H9 (cell line): ENCODE measurements at regions not wholly inside any gene's neighbourhood (a gene's known extent, or its start where the extent isn't known, plus 50 kb on each side); places are given as distances from the start of the nearest gene placed in this dataset.

Experiments
- DNase-seq: peaks from one replicate; pipeline ENCODE4 v3.0.0-alpha.2; 2017
- H2AFZ ChIP-seq: one replicate; pipeline ENCODE4 v1.6.1; 2013; ENCODE audit warnings: mild to moderate bottlenecking, low read length, control low read depth, moderate library complexity
- H2AK5ac ChIP-seq: 2 replicates; pipeline ENCODE4 v1.6.1; 2013; ENCODE audit warnings: low read length, control low read depth, mixed read lengths; ENCODE audit not compliant: insufficient read length
- H2BK120ac ChIP-seq: one replicate; pipeline ENCODE4 v1.6.1; 2013; ENCODE audit warnings: low read depth, mild to moderate bottlenecking, low read length, control low read depth, inconsistent platforms; ENCODE audit not compliant: poor library complexity, severe bottlenecking
- H2BK12ac ChIP-seq: 2 replicates; pipeline ENCODE4 v1.6.1; 2013; ENCODE audit warnings: low read length, control low read depth, mixed read lengths, low read depth; ENCODE audit not compliant: insufficient read length
- H2BK15ac ChIP-seq: 2 replicates; pipeline ENCODE4 v1.6.1; 2013; ENCODE audit warnings: low read depth, low read length, control low read depth
- H2BK20ac ChIP-seq: one replicate; pipeline ENCODE4 v1.6.1; 2013; ENCODE audit warnings: low read depth, mild to moderate bottlenecking, low read length, control low read depth, inconsistent platforms; ENCODE audit not compliant: poor library complexity, severe bottlenecking
- H2BK5ac ChIP-seq: 2 replicates; pipeline ENCODE4 v1.6.1; 2013; ENCODE audit warnings: low read length, control low read depth, mixed read lengths; ENCODE audit not compliant: insufficient read length
- H3K14ac ChIP-seq: 2 replicates; pipeline ENCODE4 v1.6.1; 2013; ENCODE audit warnings: low read length, control low read depth; ENCODE audit not compliant: insufficient read depth
- H3K18ac ChIP-seq: 2 replicates; pipeline ENCODE4 v1.6.1; 2013; ENCODE audit warnings: low read depth, mild to moderate bottlenecking, mixed read lengths, low read length, control low read depth; ENCODE audit not compliant: insufficient read length
- H3K23ac ChIP-seq: 2 replicates; pipeline ENCODE4 v1.6.1; 2013; ENCODE audit warnings: low read length, control low read depth, mixed read lengths, low read depth; ENCODE audit not compliant: insufficient read length
- H3K23me2 ChIP-seq: 2 replicates; pipeline ENCODE4 v1.6.1; 2013; ENCODE audit warnings: low read depth, mild to moderate bottlenecking, mixed read lengths, low read length, control low read depth; ENCODE audit not compliant: insufficient read length, poor library complexity, severe bottlenecking
- H3K27ac ChIP-seq: 2 replicates; pipeline ENCODE4 v1.5.1; 2013; ENCODE audit warnings: low read length, control low read depth, mixed read lengths, low read depth; ENCODE audit not compliant: insufficient read length
- H3K27me3 ChIP-seq: 2 replicates; pipeline ENCODE4 v1.6.1; 2013; ENCODE audit warnings: low read length, control low read depth, inconsistent platforms; ENCODE audit not compliant: insufficient read depth
- H3K4ac ChIP-seq: 2 replicates; pipeline ENCODE4 v1.6.1; 2013; ENCODE audit warnings: low read depth, mild to moderate bottlenecking, control low read depth, inconsistent platforms, low read length, moderate library complexity
- H3K4me1 ChIP-seq: 2 replicates; pipeline ENCODE4 v1.6.1; 2013; ENCODE audit warnings: low read length, control low read depth, inconsistent platforms; ENCODE audit not compliant: insufficient read depth
- H3K4me2 ChIP-seq: 2 replicates; pipeline ENCODE4 v1.6.1; 2013; ENCODE audit warnings: low read length, control low read depth, mixed read lengths; ENCODE audit not compliant: insufficient read length, insufficient read depth
- H3K56ac ChIP-seq: 2 replicates; pipeline ENCODE4 v1.6.1; 2013; ENCODE audit warnings: low read depth, mild to moderate bottlenecking, mixed read lengths, low read length, control low read depth; ENCODE audit not compliant: insufficient read length
- H3K79me1 ChIP-seq: 2 replicates; pipeline ENCODE4 v1.6.1; 2013; ENCODE audit warnings: low read depth, mild to moderate bottlenecking, moderate library complexity, low read length, control low read depth, inconsistent platforms; ENCODE audit not compliant: insufficient read depth, poor library complexity, severe bottlenecking
- H3K79me2 ChIP-seq: 2 replicates; pipeline ENCODE4 v1.6.1; 2013; ENCODE audit warnings: low read length, control low read depth, inconsistent platforms; ENCODE audit not compliant: insufficient read depth
- H3K9ac ChIP-seq: 2 replicates; pipeline ENCODE4 v1.6.1; 2013; ENCODE audit warnings: low read length, control low read depth, mixed read lengths; ENCODE audit not compliant: insufficient read length; ENCODE audit errors: extremely low read depth
- H3K9me3 ChIP-seq: one replicate; pipeline ENCODE4 v1.6.1; 2013; ENCODE audit warnings: low read depth, low read length, inconsistent platforms; ENCODE audit not compliant: control insufficient read depth
- H3T11ph ChIP-seq: one replicate; pipeline ENCODE4 v1.6.1; 2013; ENCODE audit warnings: mild to moderate bottlenecking, low read length, control low read depth, inconsistent platforms
- H4K20me1 ChIP-seq: one replicate; pipeline ENCODE4 v1.6.1; 2013; ENCODE audit not compliant: control insufficient read depth, insufficient read length, insufficient read depth
- H4K5ac ChIP-seq: 2 replicates; pipeline ENCODE4 v1.6.1; 2013; ENCODE audit warnings: low read depth, mild to moderate bottlenecking, mixed read lengths, low read length, control low read depth; ENCODE audit not compliant: insufficient read length
- H4K8ac ChIP-seq: replicated peaks from 2 replicates; pipeline ENCODE4 v1.6.1; 2013; ENCODE audit warnings: low read length, control low read depth, mixed read lengths, low read depth; ENCODE audit not compliant: insufficient read length
- H4K91ac ChIP-seq: 2 replicates; pipeline ENCODE4 v1.6.1; 2013; ENCODE audit warnings: low read depth, mild to moderate bottlenecking, moderate library complexity, mixed read lengths, low read length, control low read depth; ENCODE audit not compliant: insufficient read length
- H3K27ac Mint-ChIP-seq, 3 experiments: 2 replicates in 2 of 3; 3 replicates in 1 of 3; pipeline ENCODE4 v1.8.0; 2020 to 2021; ENCODE audit warnings: mixed read lengths in 3 of 3, mild to moderate bottlenecking in 1 of 3, moderate library complexity in 1 of 3
- H3K27me3 Mint-ChIP-seq: 2 replicates; pipeline ENCODE4 v1.8.0; 2021; ENCODE audit warnings: low read depth, mild to moderate bottlenecking, moderate library complexity, mixed read lengths
- H3K36me3 Mint-ChIP-seq, 3 experiments: 2 replicates in 2 of 3; 3 replicates in 1 of 3; pipeline ENCODE4 v1.8.0; 2020 to 2021; ENCODE audit warnings: low read depth in 3 of 3, mixed read lengths in 3 of 3; ENCODE audit not compliant: insufficient read depth in 1 of 3
- H3K4me1 Mint-ChIP-seq, 2 experiments: 2 replicates each; pipeline ENCODE4 v1.8.0; 2020; ENCODE audit warnings: mixed read lengths in 2 of 2
- H3K4me3 Mint-ChIP-seq, 2 experiments: 2 replicates in 1 of 2; 3 replicates in 1 of 2; pipeline ENCODE4 v1.8.0; 2020 to 2021; ENCODE audit warnings: mild to moderate bottlenecking in 2 of 2, mixed read lengths in 2 of 2, moderate library complexity in 1 of 2
- H3K9me3 Mint-ChIP-seq, 2 experiments: 2 replicates in 1 of 2; 3 replicates in 1 of 2; pipeline ENCODE4 v1.8.0; 2020; ENCODE audit warnings: mild to moderate bottlenecking in 2 of 2, mixed read lengths in 2 of 2, moderate library complexity in 1 of 2
- WGBS: extraction: QIAGEN DNeasy Blood & Tissue Kit; methylation state at CpG from one replicate; pipeline ENCODE4 v1.1.7; 2013; ENCODE audit warnings: missing lambda C conversion rate, low lambda C conversion rate, mixed read lengths; ENCODE audit not compliant: insufficient read length; ENCODE audit errors: extremely low coverage; 5-methylcytosine and 5-hydroxymethylcytosine counted together
- TF ChIP-seq, protein P1 (sequence below): fragments of 200-600 bp; sonication (generic); conservative IDR thresholded peaks from 3 replicates; pipeline ENCODE4 v1.8.0; 2021; ENCODE audit warnings: antibody characterized with exemption, mild to moderate bottlenecking

DNA sequence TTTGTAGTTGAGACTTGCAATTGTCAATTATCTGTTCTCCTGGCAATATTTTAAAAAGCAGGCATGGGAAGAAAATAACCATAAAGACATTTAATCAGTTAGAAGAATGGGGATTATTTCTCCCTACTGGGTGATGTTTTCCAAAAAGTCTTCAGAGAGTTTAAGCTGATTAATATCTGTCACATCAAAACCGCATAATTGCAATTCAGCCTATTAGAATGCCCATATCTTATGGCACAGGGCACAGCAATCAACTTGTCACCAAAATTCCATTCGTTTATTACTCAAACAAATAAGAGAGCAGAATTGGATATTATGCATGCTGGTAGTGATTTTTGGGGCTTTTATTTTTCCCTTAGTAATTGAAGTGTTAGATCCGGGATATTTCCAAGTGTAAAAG lies 218.7 kb downstream of the RNF144B start:
- H4K20me1 ChIP-seq, result no peaks in the 10 kb centered on the region
- no CpG with 5 or more reads among the region's 3 CpGs for WGBS
- TF ChIP-seq, protein P1, sequence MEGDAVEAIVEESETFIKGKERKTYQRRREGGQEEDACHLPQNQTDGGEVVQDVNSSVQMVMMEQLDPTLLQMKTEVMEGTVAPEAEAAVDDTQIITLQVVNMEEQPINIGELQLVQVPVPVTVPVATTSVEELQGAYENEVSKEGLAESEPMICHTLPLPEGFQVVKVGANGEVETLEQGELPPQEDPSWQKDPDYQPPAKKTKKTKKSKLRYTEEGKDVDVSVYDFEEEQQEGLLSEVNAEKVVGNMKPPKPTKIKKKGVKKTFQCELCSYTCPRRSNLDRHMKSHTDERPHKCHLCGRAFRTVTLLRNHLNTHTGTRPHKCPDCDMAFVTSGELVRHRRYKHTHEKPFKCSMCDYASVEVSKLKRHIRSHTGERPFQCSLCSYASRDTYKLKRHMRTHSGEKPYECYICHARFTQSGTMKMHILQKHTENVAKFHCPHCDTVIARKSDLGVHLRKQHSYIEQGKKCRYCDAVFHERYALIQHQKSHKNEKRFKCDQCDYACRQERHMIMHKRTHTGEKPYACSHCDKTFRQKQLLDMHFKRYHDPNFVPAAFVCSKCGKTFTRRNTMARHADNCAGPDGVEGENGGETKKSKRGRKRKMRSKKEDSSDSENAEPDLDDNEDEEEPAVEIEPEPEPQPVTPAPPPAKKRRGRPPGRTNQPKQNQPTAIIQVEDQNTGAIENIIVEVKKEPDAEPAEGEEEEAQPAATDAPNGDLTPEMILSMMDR, result no peak
- no peak overlapping the region for H3K56ac ChIP-seq
- Mint-ChIP-seq H3K4me1 (peaks cover 4% of the 10 kb centered on the region in 2 experiments; a peak in 2 of 4 replicates), H3K4me3 (no peak overlapping the region), H3K36me3 (no peaks in the 10 kb centered on the region; a peak in 2 of 7 replicates), H3K27ac (no peak overlapping the region), H3K9me3 (peaks cover 0 to 3% of the 10 kb centered on the region in 2 experiments; a peak in 3 of 5 replicates), H3K27me3 (no peaks in the 10 kb centered on the region)
- DNase-seq, result no peak
- H4K91ac ChIP-seq, result no peak overlapping the region
- no peak overlapping the region for H3K4me2 ChIP-seq
- H3K4ac ChIP-seq, result no peak overlapping the region
- H2AFZ ChIP-seq, result no peak overlapping the region
- H3K9ac ChIP-seq, result no peak overlapping the region
- H2BK15ac ChIP-seq, result no peak overlapping the region
- no peaks in the 10 kb centered on the region for H3K23me2 ChIP-seq
- no peak overlapping the region for H2BK20ac ChIP-seq
- no peak overlapping the region for H4K5ac ChIP-seq
- H3K79me2 ChIP-seq, result no peaks in the 10 kb centered on the region
- H3K27ac ChIP-seq, result no peak overlapping the region
- no peak overlapping the region for H3K18ac ChIP-seq
- no peak overlapping the region for H2BK5ac ChIP-seq
- no peak overlapping the region for H3T11ph ChIP-seq
- no peaks in the 10 kb centered on the region for H3K4me1 ChIP-seq
- no peak overlapping the region for H2BK120ac ChIP-seq
- no peak overlapping the region for H3K23ac ChIP-seq
- no peak overlapping the region for H2BK12ac ChIP-seq
- H3K79me1 ChIP-seq, result no peaks in the 10 kb centered on the region
- H3K27me3 ChIP-seq, result no peaks in the 10 kb centered on the region
- H4K8ac ChIP-seq, result no peak overlapping the region
- no peak overlapping the region for H2AK5ac ChIP-seq
- H3K9me3 ChIP-seq, result no peaks in the 10 kb centered on the region
- H3K14ac ChIP-seq, result no peak overlapping the region
